ENCODE measurements at regions not wholly inside any gene's neighbourhood (a gene's known extent, or its start where the extent isn't known, plus 50 kb on each side); places are given as distances from the start of the nearest gene placed in this dataset.

DNA sequence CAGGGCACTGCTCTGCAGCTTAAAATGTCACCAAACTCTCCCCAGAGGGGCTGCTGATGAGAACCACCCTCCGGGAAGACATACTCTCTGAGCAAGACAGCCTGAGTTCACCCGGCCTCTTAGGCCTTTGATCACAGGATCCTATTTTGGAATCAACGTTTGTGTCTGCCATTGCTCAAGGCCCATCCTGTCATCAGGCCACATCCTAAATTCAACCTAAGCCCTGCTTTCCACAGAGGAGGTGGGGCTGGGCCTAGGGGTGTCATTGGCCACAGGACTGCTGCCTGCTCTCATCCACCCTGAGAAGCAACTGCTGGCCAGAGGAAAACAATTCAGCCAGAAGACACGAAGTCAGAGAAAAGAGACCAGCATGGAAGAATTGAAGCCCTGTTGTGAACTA lies 351.1 kb upstream of the IRX2 start:
- WGBS: 83% methylated on average over 4 of the region's 4 CpGs
- TF ChIP-seq, protein P1, sequence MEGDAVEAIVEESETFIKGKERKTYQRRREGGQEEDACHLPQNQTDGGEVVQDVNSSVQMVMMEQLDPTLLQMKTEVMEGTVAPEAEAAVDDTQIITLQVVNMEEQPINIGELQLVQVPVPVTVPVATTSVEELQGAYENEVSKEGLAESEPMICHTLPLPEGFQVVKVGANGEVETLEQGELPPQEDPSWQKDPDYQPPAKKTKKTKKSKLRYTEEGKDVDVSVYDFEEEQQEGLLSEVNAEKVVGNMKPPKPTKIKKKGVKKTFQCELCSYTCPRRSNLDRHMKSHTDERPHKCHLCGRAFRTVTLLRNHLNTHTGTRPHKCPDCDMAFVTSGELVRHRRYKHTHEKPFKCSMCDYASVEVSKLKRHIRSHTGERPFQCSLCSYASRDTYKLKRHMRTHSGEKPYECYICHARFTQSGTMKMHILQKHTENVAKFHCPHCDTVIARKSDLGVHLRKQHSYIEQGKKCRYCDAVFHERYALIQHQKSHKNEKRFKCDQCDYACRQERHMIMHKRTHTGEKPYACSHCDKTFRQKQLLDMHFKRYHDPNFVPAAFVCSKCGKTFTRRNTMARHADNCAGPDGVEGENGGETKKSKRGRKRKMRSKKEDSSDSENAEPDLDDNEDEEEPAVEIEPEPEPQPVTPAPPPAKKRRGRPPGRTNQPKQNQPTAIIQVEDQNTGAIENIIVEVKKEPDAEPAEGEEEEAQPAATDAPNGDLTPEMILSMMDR (IDR thresholded peaks at IDR 0.05): no peak
- TF ChIP-seq POLR2A (IDR thresholded peaks at IDR 0.05) (no peak), POLR2AphosphoS5 (IDR thresholded peaks at IDR 0.05) (no peak)
- no peak for DNase-seq (ENCODE audit: low spot score)
- Histone ChIP-seq H3K4me1 (replicated peaks) (no peaks in the 10 kb centered on the region), H3K36me3 (no peaks in the 10 kb centered on the region), H3K9me3 (no peaks in the 10 kb centered on the region), H3K27me3 (replicated peaks; ENCODE audit: insufficient read depth) (peaks cover 8% of the 10 kb centered on the region), H3K27ac (no peak overlapping the region), H3K4me3 (no peak overlapping the region)
- intact Hi-C loops (cut with DNase I): no loop called here

DNA sequence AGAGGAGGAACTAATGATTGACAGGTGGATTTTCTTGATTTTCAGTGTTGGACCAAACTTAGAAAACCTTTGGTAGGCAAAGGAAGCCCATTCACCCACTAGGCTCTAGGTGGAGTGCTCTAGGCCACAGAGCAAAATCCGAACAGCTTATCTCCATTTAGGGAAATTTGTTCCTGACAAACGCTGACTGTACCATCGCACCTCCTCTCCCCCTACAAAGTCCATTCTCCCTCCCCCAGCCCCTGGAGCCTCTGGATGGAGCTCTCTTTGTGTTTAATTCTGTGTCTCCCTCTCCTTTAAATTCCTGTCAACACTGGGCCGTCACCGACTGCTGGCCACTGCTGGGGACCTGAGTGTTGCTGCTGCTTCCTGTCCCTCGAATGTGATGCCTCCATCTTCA lies 350.1 kb upstream of the IRX2 start:
- Histone ChIP-seq H3K27ac (no peak overlapping the region), H3K4me1 (replicated peaks) (no peaks in the 10 kb centered on the region), H3K27me3 (replicated peaks; ENCODE audit: insufficient read depth) (peaks cover 8% of the 10 kb centered on the region), H3K9me3 (no peaks in the 10 kb centered on the region), H3K4me3 (no peak overlapping the region), H3K36me3 (no peaks in the 10 kb centered on the region)
- TF ChIP-seq POLR2A (IDR thresholded peaks at IDR 0.05) (no peak), POLR2AphosphoS5 (IDR thresholded peaks at IDR 0.05) (no peak)
- TF ChIP-seq, protein P1 (IDR thresholded peaks at IDR 0.05): no peak
- DNase-seq (ENCODE audit: low spot score): no peak
- WGBS: 68% methylated on average over 6 of the region's 6 CpGs
- intact Hi-C loops (cut with DNase I): no loop called here

DNA sequence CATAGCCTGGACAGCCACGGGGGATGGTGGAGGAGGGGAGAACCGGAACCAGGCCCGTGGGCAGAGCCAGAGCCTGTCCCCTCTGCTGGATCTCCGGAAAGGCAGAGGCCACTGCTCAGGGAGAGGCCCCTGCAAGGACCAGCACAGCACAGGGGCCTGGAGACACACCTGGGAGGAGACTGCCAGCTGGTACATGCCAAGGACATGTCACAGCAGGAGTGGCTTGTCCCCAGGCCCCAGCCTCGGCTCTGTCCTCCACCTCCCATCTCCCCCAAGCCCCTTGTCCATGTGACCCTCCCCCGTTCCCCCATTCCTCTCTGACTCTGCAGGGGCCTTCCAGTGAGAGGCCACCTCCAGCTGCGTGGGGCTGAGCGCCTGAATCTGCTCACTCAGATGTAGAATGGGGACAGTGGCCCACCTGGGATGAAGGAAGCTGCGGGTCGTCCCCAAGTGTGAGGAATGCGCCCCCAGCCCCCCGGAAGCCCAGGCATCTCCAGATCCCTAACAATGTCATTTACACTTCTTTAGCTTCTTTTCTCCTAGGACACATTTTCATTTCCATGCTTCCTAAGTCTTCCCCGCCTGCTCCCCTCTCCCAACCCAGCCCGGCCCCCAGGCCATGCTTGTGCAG lies 349.6 kb upstream of the IRX2 start:
- no peak for DNase-seq (ENCODE audit: low spot score)
- Histone ChIP-seq H3K9me3 (no peaks in the 10 kb centered on the region), H3K27me3 (replicated peaks; ENCODE audit: insufficient read depth) (peaks cover 5% of the 10 kb centered on the region), H3K4me1 (replicated peaks) (no peaks in the 10 kb centered on the region), H3K27ac (no peak overlapping the region), H3K4me3 (no peak overlapping the region), H3K36me3 (no peaks in the 10 kb centered on the region)
- TF ChIP-seq, protein P1 (IDR thresholded peaks at IDR 0.05): no peak
- no peak for TF ChIP-seq POLR2A (IDR thresholded peaks at IDR 0.05)
- WGBS: 60% methylated on average over 14 of the region's 14 CpGs
- intact Hi-C loops (cut with DNase I): no loop called here

DNA sequence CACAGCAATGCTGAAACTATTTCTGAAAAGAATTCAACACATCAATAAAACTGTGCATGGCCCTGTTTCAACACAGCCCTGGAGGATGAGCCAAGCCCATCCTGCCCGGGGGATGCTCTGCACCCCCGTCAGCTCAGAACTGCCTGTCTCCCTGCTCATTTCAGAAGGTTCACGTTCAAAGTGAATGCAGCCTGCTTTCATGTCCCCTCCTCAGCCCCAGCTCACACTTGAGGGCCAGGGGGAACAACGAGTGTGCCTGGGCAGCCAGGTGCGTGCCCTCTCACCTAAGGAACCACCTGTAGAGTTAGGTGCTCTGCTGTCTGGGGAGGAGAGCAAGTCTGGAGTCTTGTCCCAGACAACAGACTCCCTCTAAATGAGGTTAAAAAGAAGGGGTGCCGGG lies 348.5 kb upstream of the IRX2 start:
- intact Hi-C loops (cut with DNase I): no loop called here
- Histone ChIP-seq H3K36me3 (no peaks in the 10 kb centered on the region), H3K4me1 (replicated peaks) (no peaks in the 10 kb centered on the region), H3K27ac (no peak overlapping the region), H3K4me3 (no peak overlapping the region), H3K9me3 (no peaks in the 10 kb centered on the region), H3K27me3 (replicated peaks; ENCODE audit: insufficient read depth) (peaks cover 5% of the 10 kb centered on the region)
- no peak for TF ChIP-seq POLR2AphosphoS5 (IDR thresholded peaks at IDR 0.05)
- TF ChIP-seq, protein P1 (IDR thresholded peaks at IDR 0.05): no peak
- TF ChIP-seq POLR2A (IDR thresholded peaks at IDR 0.05): no peak
- no peak for DNase-seq (ENCODE audit: low spot score)
- 44% methylated on average over 6 of the region's 6 CpGs for WGBS

DNA sequence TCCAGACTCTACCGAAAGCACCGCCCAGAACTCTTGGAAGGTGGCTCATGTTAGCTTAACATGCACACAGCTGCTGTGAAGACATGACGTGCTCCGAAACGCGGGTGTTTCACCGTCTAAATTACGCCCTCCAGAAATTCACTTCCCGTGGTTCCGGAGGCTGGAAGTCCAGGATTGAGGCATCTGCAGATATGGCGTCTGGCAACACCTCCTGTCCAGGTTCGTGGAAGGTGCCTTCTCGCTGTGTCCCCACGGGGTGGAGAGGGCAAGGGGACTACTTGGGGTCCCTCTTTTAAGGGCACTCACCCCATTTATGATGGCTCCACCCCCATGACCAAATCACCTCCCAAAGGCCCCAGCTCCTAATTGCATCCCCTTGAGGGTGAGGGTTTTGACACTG lies 348.0 kb upstream of the IRX2 start:
- H3K9me3 ChIP-seq: no peaks in the 10 kb centered on the region
- no peak for TF ChIP-seq POLR2AphosphoS5 (IDR thresholded peaks at IDR 0.05)
- 90% methylated on average over 14 of the region's 14 CpGs for WGBS
- H3K36me3 ChIP-seq: no peaks in the 10 kb centered on the region
- no peak overlapping the region for H3K4me3 ChIP-seq
- H3K27me3 ChIP-seq (replicated peaks; ENCODE audit: insufficient read depth): peaks cover 5% of the 10 kb centered on the region
- intact Hi-C loops (cut with DNase I): no loop called here
- H3K4me1 ChIP-seq (replicated peaks): no peaks in the 10 kb centered on the region
- DNase-seq (ENCODE audit: low spot score): no peak
- no peak overlapping the region for H3K27ac ChIP-seq
